Neural progenitor cell (in vitro differentiated cells): ENCODE measurements at regions not wholly inside any gene's neighbourhood (a gene's known extent, or its start where the extent isn't known, plus 50 kb on each side); places are given as distances from the start of the nearest gene placed in this dataset.

Experiments used
- CTCF ChIP-seq: fragments of 200-600 bp; sonication (generic); IDR thresholded peaks from 2 replicates; pipeline ENCODE4 v1.5.1; 2017; ENCODE audit warnings: antibody characterized with exemption, mild to moderate bottlenecking
- EZH2 ChIP-seq: fragments of 200-600 bp; sonication (generic); IDR thresholded peaks from 2 replicates; pipeline ENCODE4 v1.6.1; 2017; ENCODE audit warnings: antibody characterized with exemption, mild to moderate bottlenecking, moderate library complexity
- EZH2phosphoT487 ChIP-seq: fragments of 200-600 bp; sonication (generic); IDR thresholded peaks from 2 replicates; pipeline ENCODE4 v1.6.1; 2017; ENCODE audit warnings: antibody characterized with exemption

DNA sequence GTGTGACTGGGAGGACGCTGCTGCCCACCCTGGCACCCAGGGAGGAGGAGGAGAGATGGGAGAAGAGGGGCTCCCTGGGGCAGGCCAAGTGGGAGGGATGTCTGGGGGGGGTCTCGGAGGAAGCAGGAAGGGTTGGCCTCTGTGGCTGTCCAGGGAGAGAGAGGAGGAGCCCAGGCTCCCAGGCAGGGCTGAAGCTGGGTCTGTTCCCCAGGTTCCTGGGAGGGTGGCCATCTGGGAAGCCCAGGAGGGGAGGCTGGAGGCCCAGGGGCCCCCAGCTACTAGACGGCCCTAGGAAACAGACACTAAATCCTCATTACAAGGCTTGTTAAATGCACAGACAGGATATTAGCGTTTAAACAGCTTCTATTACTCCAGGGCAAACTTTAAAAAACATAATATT, 139.8 kb downstream of the ENGASE start:
- TF ChIP-seq CTCF: no peak
- no peak for TF ChIP-seq EZH2
- TF ChIP-seq EZH2phosphoT487: no peak
